Neural progenitor cell (in vitro differentiated cells): ENCODE measurements at regions not wholly inside any gene's neighbourhood (a gene's known extent, or its start where the extent isn't known, plus 50 kb on each side); places are given as distances from the start of the nearest gene placed in this dataset.

Experiments
- EZH2 ChIP-seq: fragments of 200-600 bp; sonication (generic); IDR thresholded peaks from 2 replicates; pipeline ENCODE4 v1.6.1; 2017; ENCODE audit warnings: antibody characterized with exemption, mild to moderate bottlenecking, moderate library complexity
- EZH2phosphoT487 ChIP-seq: fragments of 200-600 bp; sonication (generic); IDR thresholded peaks from 2 replicates; pipeline ENCODE4 v1.6.1; 2017; ENCODE audit warnings: antibody characterized with exemption
- TF ChIP-seq, protein P1 (sequence below): fragments of 200-600 bp; sonication (generic); IDR thresholded peaks from 2 replicates; pipeline ENCODE4 v1.5.1; 2017; ENCODE audit warnings: antibody characterized with exemption, mild to moderate bottlenecking

DNA sequence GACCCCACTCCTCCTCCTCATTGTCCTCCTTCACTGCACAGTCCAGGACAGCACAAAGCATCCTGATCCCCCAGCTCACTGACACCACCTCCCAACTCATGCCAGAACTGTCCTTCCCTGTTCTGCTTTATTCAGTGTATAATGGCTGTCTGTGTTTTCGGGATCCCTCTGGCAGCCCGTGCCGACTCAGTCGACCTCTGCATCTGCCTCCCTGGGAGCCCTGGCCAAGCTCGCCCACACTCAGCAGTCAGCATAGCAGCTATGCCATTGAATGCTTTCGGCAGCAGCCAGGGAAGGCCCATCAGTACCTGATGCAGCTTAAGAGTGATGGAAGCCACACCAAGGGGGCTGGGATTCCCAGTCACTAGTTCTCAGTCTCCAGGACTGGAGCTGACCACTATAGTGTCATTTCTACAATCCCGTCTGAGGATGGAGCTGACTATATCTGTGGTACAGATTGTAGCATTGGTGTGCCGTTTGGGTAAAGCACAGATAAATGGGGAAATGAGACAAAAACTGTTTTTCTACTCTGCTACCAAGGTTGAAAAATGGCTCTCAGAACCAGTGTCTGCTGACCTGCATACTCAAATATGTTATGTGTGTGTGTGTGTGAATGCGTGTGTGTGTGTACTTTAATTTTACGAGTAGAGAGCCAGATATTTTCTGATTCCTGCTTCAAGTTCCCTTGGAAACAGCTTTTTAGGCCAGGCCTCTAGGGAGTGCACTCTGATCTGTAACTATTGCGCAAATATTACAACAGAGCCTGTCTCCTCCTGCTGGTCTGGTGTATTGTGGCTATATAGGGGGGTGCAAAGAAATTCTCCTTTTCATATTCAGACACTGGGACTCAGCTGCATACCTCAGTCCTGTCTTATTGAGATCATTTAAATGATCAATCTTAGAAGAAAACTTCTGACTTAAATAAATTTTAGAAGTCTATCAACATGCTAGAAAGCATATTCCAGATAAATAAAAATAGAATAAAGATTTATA lies 78.8 kb upstream of the TOP3B start:
- TF ChIP-seq, protein P1, sequence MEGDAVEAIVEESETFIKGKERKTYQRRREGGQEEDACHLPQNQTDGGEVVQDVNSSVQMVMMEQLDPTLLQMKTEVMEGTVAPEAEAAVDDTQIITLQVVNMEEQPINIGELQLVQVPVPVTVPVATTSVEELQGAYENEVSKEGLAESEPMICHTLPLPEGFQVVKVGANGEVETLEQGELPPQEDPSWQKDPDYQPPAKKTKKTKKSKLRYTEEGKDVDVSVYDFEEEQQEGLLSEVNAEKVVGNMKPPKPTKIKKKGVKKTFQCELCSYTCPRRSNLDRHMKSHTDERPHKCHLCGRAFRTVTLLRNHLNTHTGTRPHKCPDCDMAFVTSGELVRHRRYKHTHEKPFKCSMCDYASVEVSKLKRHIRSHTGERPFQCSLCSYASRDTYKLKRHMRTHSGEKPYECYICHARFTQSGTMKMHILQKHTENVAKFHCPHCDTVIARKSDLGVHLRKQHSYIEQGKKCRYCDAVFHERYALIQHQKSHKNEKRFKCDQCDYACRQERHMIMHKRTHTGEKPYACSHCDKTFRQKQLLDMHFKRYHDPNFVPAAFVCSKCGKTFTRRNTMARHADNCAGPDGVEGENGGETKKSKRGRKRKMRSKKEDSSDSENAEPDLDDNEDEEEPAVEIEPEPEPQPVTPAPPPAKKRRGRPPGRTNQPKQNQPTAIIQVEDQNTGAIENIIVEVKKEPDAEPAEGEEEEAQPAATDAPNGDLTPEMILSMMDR = no peak
- TF ChIP-seq EZH2 (no peak), EZH2phosphoT487 (no peak)
